Astrocyte (in vitro differentiated cells and primary cell): ENCODE measurements at regions not wholly inside any gene's neighbourhood (a gene's known extent, or its start where the extent isn't known, plus 50 kb on each side); places are given as distances from the start of the nearest gene placed in this dataset.

Experiments
- CTCF ChIP-seq: IDR thresholded peaks from 2 replicates; pipeline ENCODE4 v1.5.1; 2011; ENCODE audit warnings: low read depth, mild to moderate bottlenecking, inconsistent platforms, low read length, moderate library complexity; ENCODE audit not compliant: insufficient read depth
- EZH2 ChIP-seq: IDR thresholded peaks from 2 replicates; pipeline ENCODE4 v1.6.1; 2012; ENCODE audit warnings: mild to moderate bottlenecking, low read length, inconsistent platforms; ENCODE audit not compliant: insufficient read depth

- TF ChIP-seq CTCF (no peak), EZH2 (no peak)
Measured at GRCh38 chr11:115802641-115803040, 298.4 kb upstream of the CADM1 start.
